CD14-positive monocyte (primary cell): ENCODE measurements at regions not wholly inside any gene's neighbourhood (a gene's known extent, or its start where the extent isn't known, plus 50 kb on each side); places are given as distances from the start of the nearest gene placed in this dataset.

Source experiments
- DNase-seq, 3 donors: peaks; one replicate each; pipeline ENCODE4 v3.0.0-alpha.2; 2011 to 2022
- H2AFZ ChIP-seq: 2 replicates; pipeline ENCODE4 v1.6.0; 2012; ENCODE audit warnings: mild to moderate bottlenecking, low read depth, low read length, inconsistent platforms; ENCODE audit not compliant: insufficient read depth, poor library complexity, severe bottlenecking
- H3K27ac ChIP-seq, 2 donors: 1 replicate in 1 of 2; 2 replicates in 1 of 2; pipeline ENCODE4 v1.5.1; 2012 to 2013; ENCODE audit warnings: low read length in 2 of 2, control low read depth in 1 of 2, inconsistent platforms in 1 of 2, low read depth in 1 of 2, mild to moderate bottlenecking in 1 of 2
- H3K27me3 ChIP-seq, 2 donors: one replicate each; pipeline versions ENCODE4 v1.6.0 to v1.6.1; 2011 to 2013; ENCODE audit warnings: low read length in 2 of 2; ENCODE audit not compliant: control insufficient read depth in 2 of 2, insufficient read depth in 2 of 2
- H3K36me3 ChIP-seq, 2 donors: replicated peaks in 1 of 2; 1 replicate in 1 of 2; 2 replicates in 1 of 2; pipeline versions ENCODE4 v1.5.1 to v1.6.1; 2012 to 2013; ENCODE audit warnings: low read length in 2 of 2, control low read depth in 1 of 2, inconsistent platforms in 1 of 2, mild to moderate bottlenecking in 1 of 2; ENCODE audit not compliant: insufficient read depth in 2 of 2, control insufficient read depth in 1 of 2
- H3K4me1 ChIP-seq, 2 donors: 1 replicate in 1 of 2; 2 replicates in 1 of 2; pipeline versions ENCODE4 v1.5.1 to v1.6.1; 2012 to 2013; ENCODE audit warnings: low read length in 2 of 2, control low read depth in 1 of 2, inconsistent platforms in 1 of 2, mild to moderate bottlenecking in 1 of 2, moderate library complexity in 1 of 2; ENCODE audit not compliant: insufficient read depth in 2 of 2, control insufficient read depth in 1 of 2
- H3K4me2 ChIP-seq: replicated peaks from 2 replicates; pipeline ENCODE3; 2012; ENCODE audit warnings: low read length, moderate library complexity, mild to moderate bottlenecking; ENCODE audit not compliant: poor library complexity, severe bottlenecking; ENCODE audit errors: extremely low read depth
- H3K4me3 ChIP-seq, 3 experiments: fragments of 200-600 bp in 1 of 3; sonication (generic) in 1 of 3; replicated peaks in 1 of 3; 1 replicate in 2 of 3; 2 replicates in 1 of 3; pipeline ENCODE4 v1.5.1; 2011 to 2013; ENCODE audit warnings: low read length in 3 of 3, mild to moderate bottlenecking in 3 of 3, control low read depth in 2 of 3, low read depth in 2 of 3, inconsistent platforms in 1 of 3, moderate library complexity in 1 of 3
- H3K79me2 ChIP-seq: 2 replicates; pipeline ENCODE4 v1.6.0; 2012; ENCODE audit warnings: mild to moderate bottlenecking, control low read depth, inconsistent platforms, low read length, moderate library complexity; ENCODE audit not compliant: insufficient read depth
- H3K9ac ChIP-seq: 2 replicates; pipeline ENCODE4 v1.6.0; 2017; ENCODE audit warnings: low read length, mild to moderate bottlenecking; ENCODE audit not compliant: insufficient read depth, poor library complexity, severe bottlenecking
- H3K9me3 ChIP-seq, 2 donors: replicated peaks in 1 of 2; 1 replicate in 1 of 2; 2 replicates in 1 of 2; pipeline versions ENCODE4 v1.5.1 to v1.6.1; 2012 to 2013; ENCODE audit warnings: low read length in 2 of 2, control low read depth in 1 of 2; ENCODE audit not compliant: control insufficient read depth in 1 of 2, insufficient read depth in 1 of 2
- H4K20me1 ChIP-seq: 2 replicates; pipeline ENCODE4 v1.6.0; 2012; ENCODE audit warnings: mild to moderate bottlenecking, low read length, control low read depth, moderate library complexity; ENCODE audit not compliant: insufficient read depth
- H3K27ac Mint-ChIP-seq, 7 donors: one replicate each; pipeline ENCODE4 v1.8.0; 2020; ENCODE audit warnings: mild to moderate bottlenecking in 7 of 7, mixed read lengths in 7 of 7, moderate library complexity in 6 of 7, inconsistent platforms in 2 of 7
- H3K27me3 Mint-ChIP-seq, 3 donors: one replicate each; pipeline ENCODE4 v1.8.0; 2021 to 2022; ENCODE audit warnings: low read depth in 3 of 3, mild to moderate bottlenecking in 3 of 3, mixed read lengths in 3 of 3, moderate library complexity in 3 of 3, inconsistent platforms in 1 of 3
- H3K36me3 Mint-ChIP-seq, 2 donors: one replicate each; pipeline ENCODE4 v1.8.0; 2020; ENCODE audit warnings: mixed read lengths in 2 of 2, inconsistent platforms in 1 of 2, mild to moderate bottlenecking in 1 of 2
- H3K4me1 Mint-ChIP-seq: one replicate; pipeline ENCODE4 v1.8.0; 2020; ENCODE audit warnings: mild to moderate bottlenecking, mixed read lengths
- H3K4me3 Mint-ChIP-seq, 2 donors: one replicate each; pipeline ENCODE4 v1.8.0; 2020; ENCODE audit warnings: mild to moderate bottlenecking in 2 of 2, mixed read lengths in 2 of 2, moderate library complexity in 1 of 2
- H3K9me3 Mint-ChIP-seq, 7 donors: one replicate each; pipeline ENCODE4 v1.8.0; 2020 to 2022; ENCODE audit warnings: mixed read lengths in 7 of 7, mild to moderate bottlenecking in 6 of 7, moderate library complexity in 6 of 7, inconsistent platforms in 2 of 7
- WGBS: methylation state at CpG from one replicate; pipeline ENCODE4 v1.1.5; 2013; ENCODE audit warnings: missing lambda C conversion rate; ENCODE audit not compliant: insufficient coverage; 5-methylcytosine and 5-hydroxymethylcytosine counted together
- intact Hi-C, 2 donors: fragments of 100-400 bp; cut with micrococcal nuclease; formaldehyde crosslinking; loops; one replicate each; pipeline versions ENCODE4 v1.15.0 to v1.15.1; 2023
- TF ChIP-seq, protein P1 (sequence below): fragments of 200-600 bp; IDR thresholded peaks from one replicate; pipeline ENCODE4 v1.8.0; 2022; ENCODE audit warnings: antibody characterized with exemption, mild to moderate bottlenecking

DNA sequence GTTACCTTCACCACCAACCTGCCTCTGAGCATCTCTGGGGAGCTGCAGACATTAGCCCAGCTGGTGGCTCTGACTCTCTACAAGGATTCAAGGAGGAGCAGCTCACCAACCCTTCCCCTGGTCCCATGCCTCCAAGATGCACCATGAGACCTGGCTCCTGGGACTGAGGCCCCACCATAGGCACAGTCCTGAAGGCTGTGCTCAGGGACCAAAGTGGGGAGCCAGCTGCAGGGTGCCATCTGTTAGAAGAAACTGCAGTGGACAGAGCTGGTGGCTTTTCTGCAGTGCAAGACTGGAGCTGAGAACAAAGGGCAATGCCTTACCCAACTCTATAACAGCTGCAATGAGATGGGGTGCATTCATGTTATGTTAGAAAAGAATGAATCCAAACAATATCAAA lies 581.6 kb downstream of the TCERG1L start:
- Histone ChIP-seq H4K20me1 (no peaks in the 10 kb centered on the region), H3K79me2 (no peaks in the 10 kb centered on the region), H3K9me3 (no peaks in the 10 kb centered on the region), H3K27me3 (no peaks in the 10 kb centered on the region), H3K9ac (no peak overlapping the region), H3K4me2 (no peak overlapping the region), H3K36me3 (no peaks in the 10 kb centered on the region), H3K4me1 (no peaks in the 10 kb centered on the region), H3K27ac (no peak overlapping the region), H3K4me3 (no peak overlapping the region), H2AFZ (no peak overlapping the region)
- no peak overlapping the region for H3K4me3 Mint-ChIP-seq
- H3K9me3 Mint-ChIP-seq: peaks cover 0 to 16% (median 2%) of the 10 kb centered on the region in 7 donors
- intact Hi-C loops: no loop called here
- TF ChIP-seq, protein P1, sequence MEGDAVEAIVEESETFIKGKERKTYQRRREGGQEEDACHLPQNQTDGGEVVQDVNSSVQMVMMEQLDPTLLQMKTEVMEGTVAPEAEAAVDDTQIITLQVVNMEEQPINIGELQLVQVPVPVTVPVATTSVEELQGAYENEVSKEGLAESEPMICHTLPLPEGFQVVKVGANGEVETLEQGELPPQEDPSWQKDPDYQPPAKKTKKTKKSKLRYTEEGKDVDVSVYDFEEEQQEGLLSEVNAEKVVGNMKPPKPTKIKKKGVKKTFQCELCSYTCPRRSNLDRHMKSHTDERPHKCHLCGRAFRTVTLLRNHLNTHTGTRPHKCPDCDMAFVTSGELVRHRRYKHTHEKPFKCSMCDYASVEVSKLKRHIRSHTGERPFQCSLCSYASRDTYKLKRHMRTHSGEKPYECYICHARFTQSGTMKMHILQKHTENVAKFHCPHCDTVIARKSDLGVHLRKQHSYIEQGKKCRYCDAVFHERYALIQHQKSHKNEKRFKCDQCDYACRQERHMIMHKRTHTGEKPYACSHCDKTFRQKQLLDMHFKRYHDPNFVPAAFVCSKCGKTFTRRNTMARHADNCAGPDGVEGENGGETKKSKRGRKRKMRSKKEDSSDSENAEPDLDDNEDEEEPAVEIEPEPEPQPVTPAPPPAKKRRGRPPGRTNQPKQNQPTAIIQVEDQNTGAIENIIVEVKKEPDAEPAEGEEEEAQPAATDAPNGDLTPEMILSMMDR: no peak
- no peak for DNase-seq
- H3K27ac Mint-ChIP-seq: no peak overlapping the region
- peaks cover 0 to 3% (median 0%) of the 10 kb centered on the region in 3 donors for H3K27me3 Mint-ChIP-seq
- H3K36me3 Mint-ChIP-seq: no peaks in the 10 kb centered on the region
- no peaks in the 10 kb centered on the region for H3K4me1 Mint-ChIP-seq

GRCh38 chr10:130737186-130737585 lies 574.3 kb downstream of the TCERG1L start:
- H4K20me1 ChIP-seq: no peaks in the 10 kb centered on the region
- H2AFZ ChIP-seq: no peak overlapping the region
- Mint-ChIP-seq H3K27me3 (peaks cover 0 to 10% (median 5%) of the 10 kb centered on the region in 3 donors), H3K36me3 (no peaks in the 10 kb centered on the region), H3K27ac (no peak overlapping the region), H3K9me3 (peaks cover 0 to 4% (median 4%) of the 10 kb centered on the region in 7 donors), H3K4me1 (no peaks in the 10 kb centered on the region), H3K4me3 (no peak overlapping the region)
- no peaks in the 10 kb centered on the region for H3K79me2 ChIP-seq
- no peaks in the 10 kb centered on the region for H3K36me3 ChIP-seq
- no peaks in the 10 kb centered on the region for H3K27me3 ChIP-seq
- H3K4me3 ChIP-seq: no peak overlapping the region
- intact Hi-C loops: no loop called here
- H3K27ac ChIP-seq: no peak overlapping the region
- TF ChIP-seq, protein P1: no peak
- no peaks in the 10 kb centered on the region for H3K4me1 ChIP-seq
- H3K9ac ChIP-seq: no peak overlapping the region
- DNase-seq: no peak
- no peak overlapping the region for H3K4me2 ChIP-seq
- 53% methylated on average over 2 of the region's 2 CpGs for WGBS
- H3K9me3 ChIP-seq: no peaks in the 10 kb centered on the region
